BJ (cell line): ENCODE measurements at regions not wholly inside any gene's neighbourhood (a gene's known extent, or its start where the extent isn't known, plus 50 kb on each side); places are given as distances from the start of the nearest gene placed in this dataset.

Experiments
- CTCF ChIA-PET: fragments of 350-600 bp; formaldehyde crosslinking; extraction: SDS; loops from one replicate; lab custom pipeline; 2021; ENCODE audit warnings: antibody characterized with exemption, inconsistent platforms; lab: Yijun Ruan, JAX
- POLR2A ChIA-PET: fragments of 300-600 bp; sonication (Branson Sonifier 250); formaldehyde crosslinking; extraction: SDS; loops from one replicate; lab custom pipeline; 2021; ENCODE audit warnings: antibody characterized with exemption; lab: Charles Lee
- DNase-seq: peaks from one replicate; pipeline ENCODE4 v3.0.0-alpha.2; 2011; ENCODE audit warnings: low read depth
- H3K27me3 ChIP-seq: 2 replicates; pipeline ENCODE4 v1.6.0; 2011; ENCODE audit warnings: low read length; ENCODE audit not compliant: control insufficient read depth, insufficient read depth
- H3K36me3 ChIP-seq: 2 replicates; pipeline ENCODE4 v1.5.1; 2011; ENCODE audit warnings: low read length; ENCODE audit not compliant: control insufficient read depth, insufficient read depth
- H3K4me3 ChIP-seq: 2 replicates; pipeline ENCODE4 v1.5.1; 2011; ENCODE audit warnings: low read depth, mild to moderate bottlenecking, control low read depth, low read length
- CTCF ChIP-seq: IDR thresholded peaks from 2 replicates; pipeline ENCODE4 v1.5.1; 2011; ENCODE audit warnings: low read depth, mild to moderate bottlenecking, control low read depth, inconsistent platforms, low read length, moderate library complexity; ENCODE audit not compliant: insufficient read depth

DNA sequence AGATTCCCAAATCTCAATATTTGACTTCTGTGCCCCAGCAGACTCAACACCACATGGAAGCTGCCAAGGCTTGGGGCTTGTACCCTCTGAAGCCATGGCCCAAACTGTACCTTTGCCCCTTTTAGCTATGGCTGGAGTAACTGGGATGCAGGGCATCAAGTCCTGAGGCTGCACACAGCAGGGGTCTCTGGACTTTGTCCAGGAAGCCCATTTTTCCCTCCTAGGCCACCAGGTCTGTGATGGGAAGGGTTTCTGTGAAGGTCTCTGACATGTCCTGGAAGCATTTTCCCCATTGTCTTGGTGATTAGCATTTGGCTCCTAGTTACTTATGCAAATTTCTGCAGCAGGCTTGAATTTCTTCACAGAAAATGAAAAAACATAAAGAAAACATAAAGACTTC lies 762.3 kb downstream of the GALC start:
- H3K27me3 ChIP-seq: no peaks in the 10 kb centered on the region
- H3K36me3 ChIP-seq: no peaks in the 10 kb centered on the region
- POLR2A ChIA-PET: no interaction called here
- CTCF ChIA-PET: no interaction called here
- no peak overlapping the region for H3K4me3 ChIP-seq
- no peak for DNase-seq
- no peak for TF ChIP-seq CTCF

GRCh38 chr14:87229131-87229530 lies 763.9 kb downstream of the GALC start:
- TF ChIP-seq CTCF: no peak
- H3K36me3 ChIP-seq: no peaks in the 10 kb centered on the region

GRCh38 chr14:87217023-87217422 lies 776.0 kb downstream of the GALC start:
- TF ChIP-seq CTCF: no peak
- no peak for DNase-seq
- CTCF ChIA-PET: interaction anchor here (1.0 kb wide), 2 partner anchors 14 to 167 kb away, joined by 3 to 4 read pairs; no protein-coding TSS in a partner anchor
- Histone ChIP-seq H3K4me3 (no peak overlapping the region), H3K36me3 (no peaks in the 10 kb centered on the region), H3K27me3 (no peaks in the 10 kb centered on the region)
- POLR2A ChIA-PET: no interaction called here

More at GRCh38 chr14:87229131-87229530, 763.9 kb downstream of the GALC start:
- no peak overlapping the region for H3K4me3 ChIP-seq
- ChIA-PET CTCF (no interaction called here), POLR2A (no interaction called here)
- no peaks in the 10 kb centered on the region for H3K27me3 ChIP-seq
- DNase-seq: no peak

DNA sequence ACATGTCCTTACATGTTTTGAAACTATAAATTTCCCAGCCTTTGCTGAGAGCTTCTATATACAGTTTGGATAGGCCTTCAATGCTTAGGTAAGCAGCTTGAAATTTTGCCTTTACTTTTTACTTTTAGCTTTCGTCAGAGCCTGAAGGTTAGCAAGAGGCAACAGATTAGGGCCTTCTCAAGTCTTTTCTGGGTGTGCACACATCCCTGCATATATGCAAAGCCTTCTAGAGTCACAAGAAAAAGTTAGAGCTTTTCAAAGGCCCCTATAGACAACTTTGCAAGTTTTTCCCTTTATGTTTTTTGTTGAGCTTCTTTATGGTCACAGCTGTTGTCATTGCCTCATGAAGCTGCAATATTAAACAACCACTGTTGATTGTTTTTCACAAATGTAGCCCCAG lies 778.4 kb downstream of the GALC start:
- no peaks in the 10 kb centered on the region for H3K36me3 ChIP-seq
- H3K4me3 ChIP-seq: no peak overlapping the region
- CTCF ChIA-PET: interaction anchor here (1.0 kb wide), 1 partner anchor 101 kb away, joined by 3 read pairs; no protein-coding TSS in a partner anchor
- H3K27me3 ChIP-seq: no peaks in the 10 kb centered on the region
- POLR2A ChIA-PET: no interaction called here
- TF ChIP-seq CTCF: no peak
- no peak for DNase-seq

- POLR2A ChIA-PET: no interaction called here
- CTCF ChIA-PET: interaction anchor here (0.6 kb wide), 1 partner anchor 158 kb away, joined by 3 read pairs; no protein-coding TSS in a partner anchor
Observed at GRCh38 chr14:87207756-87208155, 785.2 kb downstream of the GALC start.

More at GRCh38 chr14:87207756-87208155, 785.2 kb downstream of the GALC start:
- no peak for TF ChIP-seq CTCF
- Histone ChIP-seq H3K36me3 (no peaks in the 10 kb centered on the region), H3K27me3 (no peaks in the 10 kb centered on the region), H3K4me3 (no peak overlapping the region)
- no peak for DNase-seq
